ENCODE measurements at regions not wholly inside any gene's neighbourhood (a gene's known extent, or its start where the extent isn't known, plus 50 kb on each side); places are given as distances from the start of the nearest gene placed in this dataset.

GRCh38 chr6:44772838-44773237 lies 385.3 kb downstream of the CDC5L start:
- Histone ChIP-seq H3K27me3 (ENCODE audit: control insufficient read depth, insufficient read depth, low read length) (no peaks in the 10 kb centered on the region), H3K9me3 (ENCODE audit: control insufficient read depth, insufficient read depth, low read length) (no peaks in the 10 kb centered on the region), H3K36me3 (ENCODE audit: control insufficient read depth, insufficient read depth, low read length) (no peaks in the 10 kb centered on the region), H3K27ac (ENCODE audit: low read length) (no peak overlapping the region), H3K4me3 (ENCODE audit: low read length) (no peak overlapping the region), H3K4me1 (ENCODE audit: control insufficient read depth, insufficient read depth, low read length) (no peaks in the 10 kb centered on the region; the same call in 1 of the 2 replicates)
- DNase-seq (ENCODE audit: low read depth, low spot score), result no peak

- H3K9me3 ChIP-seq (ENCODE audit: control insufficient read depth, insufficient read depth, low read length), result no peaks in the 10 kb centered on the region
- H3K4me1 ChIP-seq (ENCODE audit: control insufficient read depth, insufficient read depth, low read length), result no peaks in the 10 kb centered on the region; the same call in 1 of the 2 replicates
- no peak for DNase-seq (ENCODE audit: low read depth, low spot score)
- H3K36me3 ChIP-seq (ENCODE audit: control insufficient read depth, insufficient read depth, low read length), result no peaks in the 10 kb centered on the region
- no peaks in the 10 kb centered on the region for H3K27me3 ChIP-seq (ENCODE audit: control insufficient read depth, insufficient read depth, low read length)
- H3K4me3 ChIP-seq (ENCODE audit: low read length), result no peak overlapping the region
- H3K27ac ChIP-seq (ENCODE audit: low read length), result no peak overlapping the region
- WGBS (ENCODE audit: insufficient coverage, insufficient read length), result no CpG with 5 or more reads among the region's 1 CpG
These were observed 387.6 kb downstream of the CDC5L start for GRCh38 chr6:44775121-44775520.

GRCh38 chr6:44776344-44776743 lies 388.8 kb downstream of the CDC5L start:
- H3K36me3 ChIP-seq (ENCODE audit: control insufficient read depth, insufficient read depth, low read length), result no peaks in the 10 kb centered on the region
- H3K27me3 ChIP-seq (ENCODE audit: control insufficient read depth, insufficient read depth, low read length), result no peaks in the 10 kb centered on the region
- no peaks in the 10 kb centered on the region for H3K9me3 ChIP-seq (ENCODE audit: control insufficient read depth, insufficient read depth, low read length)
- no peak overlapping the region for H3K27ac ChIP-seq (ENCODE audit: low read length)
- no peaks in the 10 kb centered on the region; the same call in 1 of the 2 replicates for H3K4me1 ChIP-seq (ENCODE audit: control insufficient read depth, insufficient read depth, low read length)
- H3K4me3 ChIP-seq (ENCODE audit: low read length), result no peak overlapping the region
- no peak for DNase-seq (ENCODE audit: low read depth, low spot score)

GRCh38 chr6:44778513-44778912 lies 391.0 kb downstream of the CDC5L start:
- Histone ChIP-seq H3K9me3 (ENCODE audit: control insufficient read depth, insufficient read depth, low read length) (no peaks in the 10 kb centered on the region), H3K4me1 (ENCODE audit: control insufficient read depth, insufficient read depth, low read length) (no peaks in the 10 kb centered on the region), H3K4me3 (ENCODE audit: low read length) (no peak overlapping the region), H3K36me3 (ENCODE audit: control insufficient read depth, insufficient read depth, low read length) (no peaks in the 10 kb centered on the region), H3K27me3 (ENCODE audit: control insufficient read depth, insufficient read depth, low read length) (no peaks in the 10 kb centered on the region), H3K27ac (ENCODE audit: low read length) (no peak overlapping the region)
- no CpG with 5 or more reads among the region's 1 CpG for WGBS (ENCODE audit: insufficient coverage, insufficient read length)
- DNase-seq (ENCODE audit: low read depth, low spot score), result no peak

All from iPS DF 6.9 (cell line).